K562 (cell line): ENCODE measurements at regions not wholly inside any gene's neighbourhood (a gene's known extent, or its start where the extent isn't known, plus 50 kb on each side); places are given as distances from the start of the nearest gene placed in this dataset.

Source experiments
- ATAC-seq: fragments of 200-7000 bp; cut with Tn5 transposase; 3 replicates; pipeline ENCODE4 v1.9.1; 2020; ENCODE audit warnings: moderate library complexity
- BruUV-seq: library from RNA; stranded (reverse); fragments of 400-500 nt; replicated peaks from 2 replicates; lab custom pipeline; 2021; lab: Mats Ljungman, UMichigan
- CTCF ChIA-PET: fragments of 300-600 bp; formaldehyde crosslinking; extraction: SDS; loops from one replicate; lab custom pipeline; 2021; ENCODE audit warnings: low intra/inter-chr PET ratio; lab: Yijun Ruan, JAX
- POLR2A ChIA-PET: fragments of 300-600, 350-650 bp; sonication (Branson Sonifier 250); formaldehyde crosslinking; extraction: SDS; loops from one replicate; lab custom pipeline; 2021; ENCODE audit warnings: antibody characterized with exemption, inconsistent platforms; lab: Yijun Ruan, JAX
- DNase-seq, 4 experiments: peaks; one replicate each; pipeline versions ENCODE4 v3.0.0 to v3.0.0-alpha.2; 2011 to 2018; ENCODE audit warnings: low spot score in 3 of 4, mixed read lengths in 3 of 4; ENCODE audit errors: extremely low read depth in 1 of 4
- FAIRE-seq: peaks from 2 replicates; lab custom pipeline; 2011; peaks lifted over from hg19 to GRCh38; lab: Jason Lieb, UNC
- H2AFZ ChIP-seq: 2 replicates; pipeline ENCODE4 v1.6.0; 2011; ENCODE audit warnings: low read depth, low read length, control low read depth, inconsistent platforms
- H3K27ac ChIP-seq: fragments of 200-600 bp; 3 replicates; pipeline ENCODE4 v1.8.0; 2011; ENCODE audit warnings: low read depth, mild to moderate bottlenecking, control low read depth, inconsistent platforms, low read length, moderate library complexity, mixed read lengths; ENCODE audit errors: extremely low read depth
- H3K27me3 ChIP-seq, 2 experiments: fragments of 300-600 bp in 1 of 2; 2 replicates in 1 of 2; 3 replicates in 1 of 2; pipeline versions ENCODE4 v1.6.0 to v1.8.0; 2011; ENCODE audit warnings: inconsistent platforms in 2 of 2, low read length in 2 of 2, mild to moderate bottlenecking in 1 of 2, mixed read lengths in 1 of 2, moderate library complexity in 1 of 2; ENCODE audit not compliant: control insufficient read depth in 2 of 2, insufficient read depth in 2 of 2
- H3K36me3 ChIP-seq: fragments of 300-600 bp; 3 replicates; pipeline ENCODE4 v1.8.0; 2011; ENCODE audit warnings: mild to moderate bottlenecking, low read length, inconsistent platforms; ENCODE audit not compliant: control insufficient read depth, insufficient read depth
- H3K4me1 ChIP-seq, 2 experiments: fragments of 200-600 bp in 1 of 2; replicated peaks in 1 of 2; 2 replicates in 1 of 2; 3 replicates in 1 of 2; pipeline versions ENCODE4 v1.5.1 to v1.8.0; 2011; ENCODE audit warnings: inconsistent platforms in 2 of 2, low read length in 2 of 2, mild to moderate bottlenecking in 1 of 2, mixed read lengths in 1 of 2, moderate library complexity in 1 of 2; ENCODE audit not compliant: control insufficient read depth in 2 of 2, insufficient read depth in 2 of 2
- H3K4me2 ChIP-seq: 2 replicates; pipeline ENCODE4 v1.6.1; 2011; ENCODE audit warnings: low read length, control low read depth, inconsistent platforms, mixed read lengths; ENCODE audit not compliant: insufficient read depth
- H3K4me3 ChIP-seq: fragments of 200-600 bp; sonication (generic), shearing (Covaris generic); 2 replicates; pipeline ENCODE4 v1.5.1; 2016; ENCODE audit warnings: control low read depth, inconsistent platforms
- H3K79me2 ChIP-seq: fragments of 200-600 bp; 3 replicates; pipeline ENCODE4 v1.8.0; 2011; ENCODE audit warnings: low read length, inconsistent platforms; ENCODE audit not compliant: control insufficient read depth, insufficient read depth
- H3K9ac ChIP-seq, 2 experiments: 2 replicates each; pipeline versions ENCODE4 v1.6.0 to v1.6.1; 2011; ENCODE audit warnings: low read depth in 2 of 2, low read length in 2 of 2, control low read depth in 1 of 2, inconsistent platforms in 1 of 2, mild to moderate bottlenecking in 1 of 2, mixed read lengths in 1 of 2; ENCODE audit not compliant: insufficient read depth in 1 of 2
- H3K9me1 ChIP-seq: one replicate; pipeline ENCODE4 v1.6.0; 2011; ENCODE audit warnings: inconsistent platforms, mild to moderate bottlenecking, low read length, moderate library complexity; ENCODE audit not compliant: control insufficient read depth, insufficient read depth
- H3K9me3 ChIP-seq: replicated peaks from 2 replicates; pipeline ENCODE4 v1.5.1; 2011; ENCODE audit warnings: low read depth, low read length, inconsistent platforms; ENCODE audit not compliant: control insufficient read depth, insufficient read depth
- H4K20me1 ChIP-seq: replicated peaks from 2 replicates; pipeline ENCODE4 v1.6.1; 2011; ENCODE audit warnings: low read length, inconsistent platforms, mixed read lengths; ENCODE audit not compliant: control insufficient read depth, insufficient read depth
- BACH1 ChIP-seq: fragments of 200-800 bp; sonication (Bioruptor generic); IDR thresholded peaks from 2 replicates; pipeline ENCODE4 v1.6.1; 2016; ENCODE audit warnings: missing genetic modification characterization, missing compliant biosample characterization
- DACH1 ChIP-seq: fragments of 450-650 bp; IDR thresholded peaks from 2 replicates; pipeline ENCODE4 v1.6.1; 2018; ENCODE audit not compliant: partially characterized antibody
- RAD21 ChIP-seq, 2 experiments: fragments of 250-450 bp in 1 of 2; fragments of 450-650 bp in 1 of 2; sonication (Bioruptor Pico) in 1 of 2; formaldehyde crosslinking in 1 of 2; IDR thresholded peaks in 1 of 2; conservative IDR thresholded peaks in 1 of 2; 2 replicates each; pipeline versions ENCODE4 v1.4.0 to v1.8.0; 2020 to 2022; ENCODE audit warnings: mild to moderate bottlenecking in 2 of 2, moderate library complexity in 1 of 2
- WGBS: fragments of 100-300 bp; shearing (Covaris generic); methylation state at CpG from one replicate; pipeline ENCODE4 v1.1.6; 2016; ENCODE audit warnings: low coverage, mixed read lengths; ENCODE audit not compliant: insufficient coverage; ENCODE audit errors: missing lambda C conversion rate; 5-methylcytosine and 5-hydroxymethylcytosine counted together
- in situ Hi-C: fragments of 300-500 bp; cut with MboI; formaldehyde crosslinking; loops from 4 replicates; pipeline ENCODE4 v1.15.0; 2018; ENCODE audit warnings: inconsistent platforms, mixed read lengths
- intact Hi-C: fragments of 100-400 bp; cut with micrococcal nuclease; formaldehyde crosslinking; loops from 2 replicates; pipeline ENCODE4 v1.14.2; 2022
- TF ChIP-seq, protein P1 (sequence below), 3 experiments: IDR thresholded peaks in 2 of 3; conservative IDR thresholded peaks in 1 of 3; 2 replicates each; pipeline ENCODE4 v1.5.1; 2011 to 2012; ENCODE audit warnings: low read length in 3 of 3, mild to moderate bottlenecking in 3 of 3, control low read depth in 2 of 3, improper control_type of control experiment in 1 of 3, inconsistent platforms in 1 of 3, low read depth in 1 of 3, mixed read lengths in 1 of 3, moderate library complexity in 1 of 3; ENCODE audit not compliant: insufficient read depth in 2 of 3
- TF ChIP-seq, protein P2 (sequence below), 2 experiments: fragments of 450-650 bp; formaldehyde crosslinking in 1 of 2; IDR thresholded peaks; 2 replicates each; pipeline versions ENCODE4 v1.4.0 to v1.6.1; 2014 to 2020; ENCODE audit warnings: mild to moderate bottlenecking in 2 of 2, borderline replicate concordance in 1 of 2, low read depth in 1 of 2

DNA sequence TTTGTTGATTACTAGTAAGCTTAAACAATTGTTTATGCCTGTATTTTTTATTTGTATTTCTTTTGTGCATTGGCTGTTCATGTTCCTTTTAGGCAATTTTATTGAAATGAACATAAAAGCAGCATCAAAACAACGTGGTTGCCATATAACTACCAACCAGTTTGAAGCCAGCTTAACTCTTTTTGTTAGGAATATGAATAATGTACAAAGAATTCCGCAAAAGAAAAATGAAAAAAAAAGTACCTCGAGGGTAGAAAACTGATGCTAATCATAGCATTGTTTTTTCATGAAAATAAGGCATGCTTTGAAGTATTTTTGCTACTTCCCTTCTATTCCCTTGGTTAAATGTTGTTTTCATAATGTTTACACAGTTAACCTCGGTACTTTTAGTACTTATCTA is 1024.0 kb upstream of the SLIT2 start (continued):
- no peak for TF ChIP-seq DACH1

GRCh38 chr4:19224820-19225219 is 1026.9 kb upstream of the SLIT2 start:
- no peaks in the 10 kb centered on the region for H3K27me3 ChIP-seq
- ChIA-PET POLR2A (no interaction called here), CTCF (interaction anchor here (0.6 to 0.7 kb wide), 2 partner anchors 20 to 269 kb away, joined by 3 read pairs; no protein-coding TSS in a partner anchor)
- no peak overlapping the region for H3K27ac ChIP-seq
- H3K4me2 ChIP-seq = no peak overlapping the region
- WGBS = 0% methylated on average over 2 of the region's 2 CpGs
- H3K9me1 ChIP-seq = no peaks in the 10 kb centered on the region
- H3K9ac ChIP-seq = no peak overlapping the region
- no peak for FAIRE-seq
- intact Hi-C loops (loop anchor here (5.0 to 10.0 kb wide), 2 partner anchors 1020 to 1462 kb away; no protein-coding TSS in a partner anchor), in situ Hi-C loops (loop anchor here (5.0 kb wide), 1 partner anchor 1462 kb away; no protein-coding TSS in a partner anchor)
- no TSS peak for BruUV-seq
- no peaks in the 10 kb centered on the region for H3K79me2 ChIP-seq
- H3K4me1 ChIP-seq = no peaks in the 10 kb centered on the region
- no peaks in the 10 kb centered on the region for H3K36me3 ChIP-seq
- H3K9me3 ChIP-seq = no peaks in the 10 kb centered on the region
- H4K20me1 ChIP-seq = no peaks in the 10 kb centered on the region
- ATAC-seq = no peak
- DNase-seq = peak in 2 of 4 experiments; percentile 3 to 6
- H3K4me3 ChIP-seq = no peak overlapping the region
- TF ChIP-seq BACH1 (no peak), RAD21 (CRISPR knock-in tag; conservative IDR thresholded peaks at IDR 0.05 in 1 of 2, IDR thresholded peaks at IDR 0.05 in 1 of 2) (peak; percentile 24 to 35; a peak in 2 of 4 replicates)
- TF ChIP-seq, protein P1, sequence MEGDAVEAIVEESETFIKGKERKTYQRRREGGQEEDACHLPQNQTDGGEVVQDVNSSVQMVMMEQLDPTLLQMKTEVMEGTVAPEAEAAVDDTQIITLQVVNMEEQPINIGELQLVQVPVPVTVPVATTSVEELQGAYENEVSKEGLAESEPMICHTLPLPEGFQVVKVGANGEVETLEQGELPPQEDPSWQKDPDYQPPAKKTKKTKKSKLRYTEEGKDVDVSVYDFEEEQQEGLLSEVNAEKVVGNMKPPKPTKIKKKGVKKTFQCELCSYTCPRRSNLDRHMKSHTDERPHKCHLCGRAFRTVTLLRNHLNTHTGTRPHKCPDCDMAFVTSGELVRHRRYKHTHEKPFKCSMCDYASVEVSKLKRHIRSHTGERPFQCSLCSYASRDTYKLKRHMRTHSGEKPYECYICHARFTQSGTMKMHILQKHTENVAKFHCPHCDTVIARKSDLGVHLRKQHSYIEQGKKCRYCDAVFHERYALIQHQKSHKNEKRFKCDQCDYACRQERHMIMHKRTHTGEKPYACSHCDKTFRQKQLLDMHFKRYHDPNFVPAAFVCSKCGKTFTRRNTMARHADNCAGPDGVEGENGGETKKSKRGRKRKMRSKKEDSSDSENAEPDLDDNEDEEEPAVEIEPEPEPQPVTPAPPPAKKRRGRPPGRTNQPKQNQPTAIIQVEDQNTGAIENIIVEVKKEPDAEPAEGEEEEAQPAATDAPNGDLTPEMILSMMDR (IDR thresholded peaks at IDR 0.05 in 2 of 3, conservative IDR thresholded peaks at IDR 0.05 in 1 of 3; ENCODE audit: insufficient read depth in 2 of 3, low read depth in 1 of 3, low read length in 3 of 3) = peak in 1 of 3 experiments; percentile 24; a peak in 2 of 6 replicates
- TF ChIP-seq, protein P2, sequence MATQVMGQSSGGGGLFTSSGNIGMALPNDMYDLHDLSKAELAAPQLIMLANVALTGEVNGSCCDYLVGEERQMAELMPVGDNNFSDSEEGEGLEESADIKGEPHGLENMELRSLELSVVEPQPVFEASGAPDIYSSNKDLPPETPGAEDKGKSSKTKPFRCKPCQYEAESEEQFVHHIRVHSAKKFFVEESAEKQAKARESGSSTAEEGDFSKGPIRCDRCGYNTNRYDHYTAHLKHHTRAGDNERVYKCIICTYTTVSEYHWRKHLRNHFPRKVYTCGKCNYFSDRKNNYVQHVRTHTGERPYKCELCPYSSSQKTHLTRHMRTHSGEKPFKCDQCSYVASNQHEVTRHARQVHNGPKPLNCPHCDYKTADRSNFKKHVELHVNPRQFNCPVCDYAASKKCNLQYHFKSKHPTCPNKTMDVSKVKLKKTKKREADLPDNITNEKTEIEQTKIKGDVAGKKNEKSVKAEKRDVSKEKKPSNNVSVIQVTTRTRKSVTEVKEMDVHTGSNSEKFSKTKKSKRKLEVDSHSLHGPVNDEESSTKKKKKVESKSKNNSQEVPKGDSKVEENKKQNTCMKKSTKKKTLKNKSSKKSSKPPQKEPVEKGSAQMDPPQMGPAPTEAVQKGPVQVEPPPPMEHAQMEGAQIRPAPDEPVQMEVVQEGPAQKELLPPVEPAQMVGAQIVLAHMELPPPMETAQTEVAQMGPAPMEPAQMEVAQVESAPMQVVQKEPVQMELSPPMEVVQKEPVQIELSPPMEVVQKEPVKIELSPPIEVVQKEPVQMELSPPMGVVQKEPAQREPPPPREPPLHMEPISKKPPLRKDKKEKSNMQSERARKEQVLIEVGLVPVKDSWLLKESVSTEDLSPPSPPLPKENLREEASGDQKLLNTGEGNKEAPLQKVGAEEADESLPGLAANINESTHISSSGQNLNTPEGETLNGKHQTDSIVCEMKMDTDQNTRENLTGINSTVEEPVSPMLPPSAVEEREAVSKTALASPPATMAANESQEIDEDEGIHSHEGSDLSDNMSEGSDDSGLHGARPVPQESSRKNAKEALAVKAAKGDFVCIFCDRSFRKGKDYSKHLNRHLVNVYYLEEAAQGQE (IDR thresholded peaks at IDR 0.05; ENCODE audit: borderline replicate concordance) = 0 out of 2 replicates have a peak, but pooled peaks have one; percentile 11
- TF ChIP-seq, protein P2 (CRISPR knock-in tag; IDR thresholded peaks at IDR 0.05; ENCODE audit: low read depth) = no peak
- H2AFZ ChIP-seq = no peak overlapping the region
